ENCODE measurements at regions not wholly inside any gene's neighbourhood (a gene's known extent, or its start where the extent isn't known, plus 50 kb on each side); places are given as distances from the start of the nearest gene placed in this dataset.

DNA sequence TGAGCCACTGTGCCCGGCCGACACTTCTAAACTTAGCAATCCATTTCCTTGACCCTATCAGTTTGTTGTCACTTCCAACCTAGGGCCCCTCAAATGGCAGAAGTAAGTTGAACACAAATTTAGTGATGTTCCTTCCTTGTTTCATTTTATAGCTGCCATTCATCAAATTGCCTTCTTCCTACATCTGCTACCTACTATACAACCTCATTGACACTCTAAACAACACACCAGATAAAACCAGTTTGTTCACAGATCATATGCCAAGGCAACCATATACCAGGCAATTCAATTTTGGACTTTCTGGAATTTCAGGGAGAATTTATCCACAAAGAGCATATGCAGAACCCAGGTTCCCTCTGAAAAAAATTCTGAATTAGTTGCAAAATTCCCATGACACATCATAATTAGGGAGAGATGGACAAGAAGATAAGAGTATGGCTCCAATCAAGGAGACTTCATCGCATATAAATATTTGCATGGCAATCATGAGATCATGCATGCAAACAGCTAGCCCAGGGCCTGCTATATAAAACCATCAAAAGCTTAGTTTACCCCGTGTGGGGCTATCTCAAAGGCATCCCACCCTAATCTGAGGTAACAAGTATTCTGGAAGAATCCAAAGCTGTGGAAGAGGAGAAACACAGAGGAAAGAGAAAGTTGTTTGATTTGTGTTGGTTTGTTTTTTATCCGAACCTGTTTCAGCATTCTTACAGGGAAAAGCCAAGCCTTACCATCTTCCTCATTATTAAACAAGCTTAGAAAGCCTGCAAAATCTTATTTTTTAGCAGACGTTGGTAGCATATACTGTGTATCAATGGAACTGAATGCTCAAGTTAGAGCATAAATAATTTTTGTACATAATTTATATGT lies 132.8 kb upstream of the TNFAIP3 start:
- no peak overlapping the region for H3K27ac ChIP-seq
- no peak for TF ChIP-seq CTCF (IDR thresholded peaks at IDR 0.05)
- no peak for DNase-seq (ENCODE audit: low spot score)
- no peak overlapping the region for H3K4me3 ChIP-seq

DNA sequence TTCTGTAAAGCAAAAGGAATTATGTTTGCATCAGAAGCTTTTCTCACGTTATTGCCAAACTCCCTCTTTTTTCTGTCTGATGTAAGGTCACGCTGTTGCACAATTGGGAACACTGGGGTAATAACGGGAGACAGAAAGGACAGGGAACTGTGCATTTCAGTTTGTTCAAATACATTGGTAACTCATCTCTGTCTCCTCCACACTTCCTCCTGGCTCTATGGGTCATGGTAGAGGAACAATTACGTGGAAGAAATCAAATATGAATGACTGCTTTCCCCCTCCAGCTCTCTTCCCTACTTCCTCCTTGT lies 132.2 kb upstream of the TNFAIP3 start:
- TF ChIP-seq CTCF (IDR thresholded peaks at IDR 0.05): no peak
- DNase-seq (ENCODE audit: low spot score): no peak
- Histone ChIP-seq H3K4me3 (no peak overlapping the region), H3K27ac (no peak overlapping the region)

- Histone ChIP-seq H3K4me3 (no peak overlapping the region), H3K27ac (no peak overlapping the region)
- DNase-seq (ENCODE audit: low spot score): no peak
- TF ChIP-seq CTCF (IDR thresholded peaks at IDR 0.05): no peak
Observed at GRCh38 chr6:137736048-137736818, 130.8 kb upstream of the TNFAIP3 start.

DNA sequence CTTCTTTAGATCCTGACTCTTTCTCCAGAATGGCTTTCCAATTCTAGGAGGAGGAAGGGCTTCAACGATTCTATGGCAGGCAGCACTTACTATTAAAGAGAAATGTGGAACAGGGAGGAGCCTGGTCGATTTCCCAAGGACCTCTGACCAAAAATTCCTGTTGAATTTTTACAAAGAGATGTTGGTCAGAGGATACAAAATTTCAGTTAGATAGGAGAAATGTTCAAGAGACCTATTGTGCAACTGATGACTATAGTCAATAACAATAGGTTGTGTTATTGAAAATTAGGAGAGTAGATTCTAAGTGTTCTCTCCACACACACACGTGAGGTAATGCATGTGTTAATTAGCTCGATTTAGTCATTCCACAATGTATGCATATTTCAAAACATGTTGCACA lies 130.1 kb upstream of the TNFAIP3 start:
- no peak for TF ChIP-seq CTCF (IDR thresholded peaks at IDR 0.05)
- DNase-seq (ENCODE audit: low spot score): no peak
- no peak overlapping the region for H3K4me3 ChIP-seq
- no peak overlapping the region for H3K27ac ChIP-seq

GRCh38 chr6:137737836-137738596 lies 129.0 kb upstream of the TNFAIP3 start:
- H3K4me3 ChIP-seq: no peak overlapping the region
- H3K27ac ChIP-seq: no peak overlapping the region
- no peak for TF ChIP-seq CTCF (IDR thresholded peaks at IDR 0.05)
- DNase-seq (ENCODE audit: low spot score): no peak

GRCh38 chr6:137738931-137739504 lies 128.0 kb upstream of the TNFAIP3 start:
- no peak for TF ChIP-seq CTCF (IDR thresholded peaks at IDR 0.05)
- Histone ChIP-seq H3K27ac (no peak overlapping the region), H3K4me3 (no peak overlapping the region)
- DNase-seq (ENCODE audit: low spot score): no peak
